Spleen (tissue), 7 donors: ENCODE measurements at regions not wholly inside any gene's neighbourhood (a gene's known extent, or its start where the extent isn't known, plus 50 kb on each side); places are given as distances from the start of the nearest gene placed in this dataset.

Source experiments
- CTCF ChIP-seq, 11 experiments: fragments of 200-600 bp in 7 of 11; fragments of 450-650 bp in 4 of 11; sonication (generic) in 4 of 11; IDR thresholded peaks in 8 of 11; conservative IDR thresholded peaks in 3 of 11; 1 replicate in 7 of 11; 2 replicates in 4 of 11; pipeline versions ENCODE4 v1.4.0 to v1.8.0; 2016 to 2021; ENCODE audit warnings: antibody characterized with exemption in 11 of 11, inconsistent platforms in 4 of 11, mild to moderate bottlenecking in 1 of 11
- POLR2A ChIP-seq, 3 donors: fragments of 450-650 bp; IDR thresholded peaks; one replicate each; pipeline ENCODE4 v1.5.1; 2017; ENCODE audit warnings: antibody characterized with exemption in 3 of 3, mild to moderate bottlenecking in 1 of 3
- POLR2AphosphoS5 ChIP-seq, 3 donors: sonication (generic); formaldehyde crosslinking; IDR thresholded peaks; one replicate each; pipeline ENCODE4 v1.5.1; 2017; ENCODE audit warnings: antibody characterized with exemption in 3 of 3
- donor health status: DM: no; HTN: no; CAD: no; lungs with moderate emphysema.
- donor health status: DM: no; HTN: no; CAD: no.
- donor health status: DM: no; HTN: no; CAD: no.

GRCh38 chr6:163712981-163713380 is 298.5 kb downstream of the QKI start:
- TF ChIP-seq CTCF (IDR thresholded peaks at IDR 0.05 in 8 of 11, conservative IDR thresholded peaks at IDR 0.05 in 3 of 11) = no peak
- TF ChIP-seq POLR2AphosphoS5 (IDR thresholded peaks at IDR 0.05) = no peak
- no peak for TF ChIP-seq POLR2A (IDR thresholded peaks at IDR 0.05)
